Activated naive CD4-positive, alpha-beta T cell treated with anti-CD3 and anti-CD28 coated beads for 36 hours (primary cell): ENCODE measurements at regions not wholly inside any gene's neighbourhood (a gene's known extent, or its start where the extent isn't known, plus 50 kb on each side); places are given as distances from the start of the nearest gene placed in this dataset.

ENCODE experiments used
- CTCF ChIA-PET: fragments of 350-600 bp; sonication (Branson Sonifier 250); formaldehyde crosslinking; loops from one replicate; lab custom pipeline; 2021; ENCODE audit warnings: antibody characterized with exemption; lab: Charles Lee
- DNase-seq: peaks from one replicate; pipeline ENCODE4 v3.0.0-alpha.2; 2020
- H3K27ac Mint-ChIP-seq: one replicate; pipeline ENCODE4 v1.8.0; 2021; ENCODE audit warnings: mild to moderate bottlenecking, mixed read lengths
- H3K27me3 Mint-ChIP-seq: one replicate; pipeline ENCODE4 v1.8.0; 2021; ENCODE audit warnings: low read depth, mixed read lengths
- H3K36me3 Mint-ChIP-seq: one replicate; pipeline ENCODE4 v1.8.0; 2021; ENCODE audit warnings: low read depth, mixed read lengths
- H3K4me1 Mint-ChIP-seq: one replicate; pipeline ENCODE4 v1.8.0; 2021; ENCODE audit warnings: low read depth, mixed read lengths
- H3K4me3 Mint-ChIP-seq: one replicate; pipeline ENCODE4 v1.8.0; 2021; ENCODE audit warnings: mild to moderate bottlenecking, moderate library complexity, mixed read lengths
- H3K9me3 Mint-ChIP-seq: one replicate; pipeline ENCODE4 v1.8.0; 2021; ENCODE audit warnings: mixed read lengths
- intact Hi-C: fragments of 100-400 bp; cut with micrococcal nuclease; formaldehyde crosslinking; loops from one replicate; pipeline ENCODE4 v1.15.1; 2023

DNA sequence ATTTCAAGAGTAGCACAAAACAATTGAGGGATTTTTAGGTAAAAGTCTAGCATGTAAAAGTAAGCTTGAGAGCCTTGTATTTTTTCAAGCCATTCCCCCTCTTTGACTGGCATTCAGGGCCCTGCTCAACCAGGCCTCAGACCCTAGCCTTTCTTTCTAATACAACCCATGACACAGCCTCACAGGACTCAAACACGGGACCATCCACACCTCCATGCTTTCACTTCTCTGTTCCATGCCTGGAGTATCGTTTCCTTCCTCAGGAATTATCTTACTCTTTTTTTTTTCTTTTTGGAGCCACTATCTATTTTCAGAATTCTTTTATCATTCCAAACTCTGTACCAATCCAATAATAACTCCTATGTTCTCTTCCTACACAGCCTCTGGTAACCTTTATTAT, 560.2 kb upstream of the CLINT1 start:
- no peak for DNase-seq
- intact Hi-C loops, result no loop called here
- Mint-ChIP-seq H3K36me3 (no peaks in the 10 kb centered on the region), H3K4me3 (no peak overlapping the region), H3K4me1 (no peaks in the 10 kb centered on the region), H3K27me3 (no peaks in the 10 kb centered on the region), H3K9me3 (no peaks in the 10 kb centered on the region), H3K27ac (no peak overlapping the region)
- CTCF ChIA-PET, result no interaction called here

DNA sequence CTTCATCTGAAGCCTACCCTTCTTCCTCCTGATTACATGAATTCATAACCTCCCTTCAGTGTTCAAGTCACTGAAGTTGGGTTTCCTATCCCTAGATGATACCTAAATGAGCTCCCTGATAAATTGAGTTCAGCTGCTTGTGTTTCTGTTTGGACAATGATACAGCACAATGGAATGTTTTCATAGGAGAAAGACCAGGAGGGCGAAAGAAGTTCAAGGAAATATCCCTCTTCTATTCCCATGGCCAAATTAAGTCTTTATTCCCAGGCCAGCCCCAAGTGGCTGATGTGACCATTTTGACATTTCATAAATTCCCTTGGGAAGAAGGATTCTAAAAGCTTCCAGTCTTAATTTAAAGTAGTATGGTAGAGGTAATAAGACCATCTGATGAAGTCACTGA, 555.8 kb upstream of the CLINT1 start:
- H3K4me3 Mint-ChIP-seq, result no peak overlapping the region
- H3K27me3 Mint-ChIP-seq, result no peaks in the 10 kb centered on the region
- intact Hi-C loops, result no loop called here
- H3K9me3 Mint-ChIP-seq, result no peaks in the 10 kb centered on the region
- DNase-seq, result no peak
- CTCF ChIA-PET, result no interaction called here
- no peaks in the 10 kb centered on the region for H3K36me3 Mint-ChIP-seq
- H3K27ac Mint-ChIP-seq, result no peak overlapping the region
- H3K4me1 Mint-ChIP-seq, result no peaks in the 10 kb centered on the region

DNA sequence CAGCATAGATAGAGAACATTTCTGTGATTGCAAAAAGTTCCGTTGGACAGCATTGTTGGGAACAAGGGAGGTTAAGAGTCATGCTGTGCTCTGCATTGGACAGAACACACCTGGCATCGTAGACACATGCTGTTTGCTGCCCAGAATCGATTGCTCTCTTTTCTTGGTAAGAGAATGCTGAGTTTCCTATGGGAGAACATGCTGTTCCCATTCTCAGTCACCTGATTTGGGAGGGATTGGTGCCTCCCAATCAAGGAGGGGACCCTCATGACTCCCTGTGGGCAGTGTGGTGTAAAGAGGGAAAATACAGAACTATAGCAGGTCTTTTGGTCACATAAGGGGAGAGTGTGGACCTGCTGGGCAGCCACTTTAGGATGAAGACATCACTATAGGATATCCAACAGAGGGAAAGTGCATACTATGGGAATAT, 555.4 kb upstream of the CLINT1 start:
- no peaks in the 10 kb centered on the region for H3K4me1 Mint-ChIP-seq
- no peak overlapping the region for H3K27ac Mint-ChIP-seq
- no peak for DNase-seq
- H3K9me3 Mint-ChIP-seq, result no peaks in the 10 kb centered on the region
- H3K4me3 Mint-ChIP-seq, result no peak overlapping the region
- intact Hi-C loops, result no loop called here
- no peaks in the 10 kb centered on the region for H3K36me3 Mint-ChIP-seq
- H3K27me3 Mint-ChIP-seq, result no peaks in the 10 kb centered on the region
- CTCF ChIA-PET, result no interaction called here

DNA sequence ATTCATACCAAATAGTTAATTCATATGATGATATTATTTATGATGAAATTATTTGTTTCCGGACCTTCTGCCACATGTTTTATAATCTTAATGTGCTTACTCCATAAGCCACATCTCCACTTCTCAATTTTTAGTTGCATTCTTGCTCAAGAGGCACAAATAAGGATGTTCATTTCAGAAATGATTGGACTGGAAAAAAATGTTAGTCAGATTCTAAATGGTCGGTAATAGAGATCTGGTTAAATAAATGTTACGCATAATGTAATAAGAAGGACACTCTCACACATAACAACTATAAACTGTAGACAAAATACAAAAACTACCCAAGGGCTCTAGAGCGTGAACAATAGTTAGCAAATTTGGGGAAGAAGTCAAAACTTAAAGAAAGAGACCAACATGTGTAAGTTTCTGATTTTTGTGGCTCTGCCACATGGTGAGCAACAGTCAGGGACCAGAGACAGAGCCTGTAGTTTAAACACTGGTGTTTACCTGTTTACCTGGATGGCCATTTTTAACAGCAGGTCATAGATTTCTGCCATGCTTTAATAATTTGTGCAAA, 554.3 kb upstream of the CLINT1 start:
- Mint-ChIP-seq H3K36me3 (no peaks in the 10 kb centered on the region), H3K9me3 (no peaks in the 10 kb centered on the region), H3K27me3 (no peaks in the 10 kb centered on the region), H3K4me3 (no peak overlapping the region), H3K4me1 (no peaks in the 10 kb centered on the region), H3K27ac (no peak overlapping the region)
- intact Hi-C loops, result no loop called here
- DNase-seq, result no peak
- CTCF ChIA-PET, result no interaction called here

DNA sequence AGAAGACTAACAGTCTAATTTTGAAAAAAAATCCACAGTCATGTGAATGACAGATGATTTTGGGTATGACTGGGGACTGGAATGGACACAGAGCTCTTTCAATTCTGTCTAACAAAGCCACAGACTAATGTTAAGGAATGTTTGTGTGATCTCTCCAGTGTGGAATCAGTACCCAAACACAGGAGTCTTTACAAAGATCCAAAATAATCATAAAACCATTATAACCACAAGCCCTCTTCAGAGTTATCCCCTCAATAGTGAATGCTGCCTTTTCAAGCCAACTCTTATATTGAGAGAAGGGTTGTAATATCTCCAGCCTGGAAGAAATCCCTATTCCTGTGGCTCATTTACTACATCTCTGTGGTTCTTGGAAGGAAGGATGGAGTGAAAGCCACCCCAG, 552.0 kb upstream of the CLINT1 start:
- Mint-ChIP-seq H3K9me3 (no peaks in the 10 kb centered on the region), H3K27me3 (no peaks in the 10 kb centered on the region), H3K4me1 (peaks cover 8% of the 10 kb centered on the region), H3K36me3 (no peaks in the 10 kb centered on the region), H3K4me3 (no peak overlapping the region), H3K27ac (no peak overlapping the region)
- intact Hi-C loops, result no loop called here
- DNase-seq, result no peak
- CTCF ChIA-PET, result interaction anchor here (0.6 kb wide), 2 partner anchors 139 to 233 kb away, joined by 3 to 4 read pairs; no protein-coding TSS in a partner anchor

DNA sequence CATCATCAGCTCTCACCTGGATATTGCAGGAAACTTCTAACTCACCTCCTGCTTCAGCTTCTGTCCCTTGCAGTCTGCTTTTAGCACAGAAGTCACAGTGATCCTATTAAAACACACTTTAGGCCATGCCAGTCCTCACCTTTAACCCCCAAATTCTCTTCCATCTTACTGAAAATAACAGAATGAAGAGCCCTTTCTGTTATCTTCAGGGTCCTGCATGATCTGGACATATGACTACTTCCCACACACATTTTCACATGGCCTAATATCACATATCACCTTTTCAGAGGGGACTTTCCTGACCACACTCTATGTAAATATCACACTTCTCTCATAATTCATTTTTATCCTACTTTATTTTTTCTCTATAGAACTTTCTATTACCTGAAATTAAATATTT, 550.6 kb upstream of the CLINT1 start:
- intact Hi-C loops, result no loop called here
- no peaks in the 10 kb centered on the region for H3K27me3 Mint-ChIP-seq
- H3K36me3 Mint-ChIP-seq, result peaks cover 2% of the 10 kb centered on the region
- H3K4me3 Mint-ChIP-seq, result no peak overlapping the region
- H3K4me1 Mint-ChIP-seq, result peaks cover 8% of the 10 kb centered on the region
- peaks cover 5% of the 10 kb centered on the region for H3K9me3 Mint-ChIP-seq
- no peak overlapping the region for H3K27ac Mint-ChIP-seq
- CTCF ChIA-PET, result no interaction called here
- no peak for DNase-seq

DNA sequence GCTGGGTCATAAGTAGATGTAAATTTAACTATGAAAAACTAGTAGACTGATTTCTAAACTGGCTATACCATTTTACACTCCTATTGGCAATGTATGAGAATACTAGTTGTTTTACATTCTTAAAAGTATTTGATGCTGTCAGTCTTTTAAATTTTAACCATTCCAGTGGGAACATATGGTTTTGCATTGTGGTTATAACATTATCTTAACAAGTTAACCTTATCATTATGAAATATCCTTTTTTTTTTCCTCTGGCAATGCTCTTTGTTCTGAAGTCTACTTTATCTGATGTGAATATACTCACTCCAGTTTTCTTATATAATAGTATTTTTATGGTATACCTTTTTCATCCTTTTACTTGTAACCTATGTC, 548.9 kb upstream of the CLINT1 start:
- intact Hi-C loops, result loop anchor here (1.0 to 2.0 kb wide), 5 partner anchors 23 to 1049 kb away; no protein-coding TSS in a partner anchor

DNA sequence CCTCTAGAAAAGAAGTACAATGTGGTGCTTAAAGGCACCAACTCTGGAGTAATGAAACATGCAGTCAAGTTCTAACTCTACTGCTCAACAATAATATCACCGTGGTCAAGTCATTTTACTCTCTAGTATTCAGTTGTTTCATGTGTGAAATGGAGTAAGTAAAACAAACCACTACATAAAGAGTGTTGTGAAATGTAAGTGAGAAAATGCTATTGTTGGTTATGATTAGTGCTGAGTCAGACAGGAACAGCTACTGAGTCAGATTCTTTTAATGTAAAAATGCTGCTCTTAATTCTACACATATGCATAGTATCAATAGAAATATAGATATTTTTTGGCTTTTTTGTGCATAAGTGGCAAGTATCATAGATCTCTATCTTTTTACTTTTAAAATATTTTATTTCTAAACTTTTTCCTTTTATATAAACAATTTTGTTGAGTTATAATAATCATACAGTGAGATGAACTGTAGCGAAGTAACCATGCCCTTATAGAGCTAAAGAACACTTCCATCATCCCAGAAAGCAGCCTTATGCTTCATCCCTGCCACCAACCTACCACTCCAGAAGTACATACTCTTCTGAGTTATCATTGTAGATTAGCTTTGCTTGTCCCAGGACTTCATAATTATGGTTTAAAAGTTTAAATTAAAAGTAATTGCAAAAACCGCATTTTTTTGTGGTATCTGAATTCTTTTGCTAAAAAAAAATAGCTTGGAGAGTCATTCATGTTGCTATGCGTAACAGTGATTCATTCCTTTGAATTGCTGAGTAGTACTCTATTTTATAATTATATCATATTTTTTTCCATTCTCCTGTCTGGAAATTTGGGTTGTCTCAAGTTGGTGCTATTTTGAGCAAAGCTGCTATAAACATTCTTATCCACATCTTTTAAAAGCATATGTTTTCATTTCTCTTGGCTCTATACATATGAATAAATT, 548.2 kb upstream of the CLINT1 start:
- no peak overlapping the region for H3K4me3 Mint-ChIP-seq
- intact Hi-C loops, result loop anchor here (1.0 to 2.0 kb wide), 5 partner anchors 24 to 1050 kb away; no protein-coding TSS in a partner anchor
- no peak for DNase-seq
- H3K27me3 Mint-ChIP-seq, result no peaks in the 10 kb centered on the region
- H3K36me3 Mint-ChIP-seq, result peaks cover 10% of the 10 kb centered on the region
- H3K9me3 Mint-ChIP-seq, result peaks cover 19% of the 10 kb centered on the region
- H3K4me1 Mint-ChIP-seq, result peaks cover 8% of the 10 kb centered on the region
- CTCF ChIA-PET, result interaction anchor here (0.6 to 0.9 kb wide), 2 partner anchors 21 to 237 kb away, joined by 3 read pairs; no protein-coding TSS in a partner anchor
- no peak overlapping the region for H3K27ac Mint-ChIP-seq

More for the DNA sequence above, 548.9 kb upstream of the CLINT1 start:
- DNase-seq, result no peak
- no peak overlapping the region for H3K27ac Mint-ChIP-seq
- peaks cover 19% of the 10 kb centered on the region for H3K9me3 Mint-ChIP-seq
- H3K4me3 Mint-ChIP-seq, result no peak overlapping the region
- H3K36me3 Mint-ChIP-seq, result peaks cover 10% of the 10 kb centered on the region
- H3K27me3 Mint-ChIP-seq, result no peaks in the 10 kb centered on the region
- CTCF ChIA-PET, result interaction anchor here (0.6 kb wide), 1 partner anchor 238 kb away, joined by 3 read pairs; no protein-coding TSS in a partner anchor
- H3K4me1 Mint-ChIP-seq, result peaks cover 8% of the 10 kb centered on the region

DNA sequence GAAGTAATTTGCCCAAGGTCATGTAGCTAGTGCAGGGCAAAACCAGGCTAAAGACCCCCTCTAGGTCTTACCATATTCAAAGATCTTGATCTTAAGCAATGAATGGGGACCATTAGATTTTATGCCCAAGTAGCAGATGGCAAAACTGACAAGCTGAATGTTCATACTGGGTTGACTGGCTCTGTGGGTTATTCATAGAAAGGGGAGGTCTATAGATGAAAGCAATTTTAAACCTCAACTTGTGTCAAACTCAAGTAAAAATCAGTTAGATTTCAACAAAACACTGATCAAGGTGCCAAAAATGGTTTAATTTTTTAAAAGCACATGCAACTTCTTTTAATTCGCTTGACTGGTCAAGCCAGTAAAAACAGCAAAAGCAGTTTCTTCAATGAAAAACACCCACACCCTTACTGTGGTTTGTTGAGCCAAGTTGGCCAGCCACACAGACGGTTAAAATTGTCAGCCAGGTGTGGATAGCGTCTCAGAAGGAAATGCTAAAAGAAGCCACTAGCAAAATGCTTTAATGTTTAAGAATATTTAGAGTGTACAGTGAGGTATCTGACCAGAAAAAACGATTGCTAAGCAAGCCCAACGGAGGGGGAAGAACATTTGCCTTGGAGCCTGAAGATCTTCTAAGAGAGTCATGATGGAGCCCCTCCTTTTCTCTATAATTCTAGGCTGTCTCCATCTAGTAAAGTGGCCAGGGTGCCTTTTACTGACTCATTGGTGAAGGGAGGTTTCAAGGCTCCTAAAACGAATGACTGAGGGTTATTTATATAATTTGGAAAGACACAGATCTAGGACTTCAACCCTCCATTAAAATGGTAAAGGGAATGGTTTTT, 539.6 kb upstream of the CLINT1 start:
- intact Hi-C loops, result no loop called here
- Mint-ChIP-seq H3K27me3 (no peaks in the 10 kb centered on the region), H3K27ac (no peak overlapping the region)

DNA sequence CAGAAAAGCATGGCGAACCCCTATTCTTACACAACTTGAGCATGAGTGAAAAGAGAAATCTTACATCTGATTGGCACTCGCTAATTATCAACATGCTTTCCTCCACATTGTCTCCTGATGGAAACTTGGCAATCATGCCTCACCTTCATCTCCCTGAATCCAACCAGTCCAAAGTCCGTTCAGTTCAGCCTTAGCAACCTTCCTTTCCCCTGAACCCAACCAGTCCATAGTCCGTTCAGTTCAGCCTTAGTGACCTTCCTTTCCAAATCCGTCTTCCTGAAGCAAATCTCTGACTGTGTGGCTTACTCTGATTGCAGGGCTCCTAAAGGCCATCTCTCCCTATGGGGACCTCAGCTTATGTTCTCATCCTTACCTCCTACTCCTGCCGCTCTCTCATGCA, 538.3 kb upstream of the CLINT1 start:
- intact Hi-C loops, result no loop called here
- no peaks in the 10 kb centered on the region for H3K9me3 Mint-ChIP-seq
- no peak for DNase-seq
- H3K36me3 Mint-ChIP-seq, result no peaks in the 10 kb centered on the region
- H3K4me3 Mint-ChIP-seq, result no peak overlapping the region
- H3K4me1 Mint-ChIP-seq, result peaks cover 5% of the 10 kb centered on the region
- no peak overlapping the region for H3K27ac Mint-ChIP-seq
- CTCF ChIA-PET, result no interaction called here
- H3K27me3 Mint-ChIP-seq, result no peaks in the 10 kb centered on the region

More for the DNA sequence above, 539.6 kb upstream of the CLINT1 start:
- Mint-ChIP-seq H3K4me1 (peaks cover 5% of the 10 kb centered on the region), H3K36me3 (peaks cover 7% of the 10 kb centered on the region), H3K9me3 (peaks cover 7% of the 10 kb centered on the region), H3K4me3 (no peak overlapping the region)
- CTCF ChIA-PET, result no interaction called here
- DNase-seq, result no peak

DNA sequence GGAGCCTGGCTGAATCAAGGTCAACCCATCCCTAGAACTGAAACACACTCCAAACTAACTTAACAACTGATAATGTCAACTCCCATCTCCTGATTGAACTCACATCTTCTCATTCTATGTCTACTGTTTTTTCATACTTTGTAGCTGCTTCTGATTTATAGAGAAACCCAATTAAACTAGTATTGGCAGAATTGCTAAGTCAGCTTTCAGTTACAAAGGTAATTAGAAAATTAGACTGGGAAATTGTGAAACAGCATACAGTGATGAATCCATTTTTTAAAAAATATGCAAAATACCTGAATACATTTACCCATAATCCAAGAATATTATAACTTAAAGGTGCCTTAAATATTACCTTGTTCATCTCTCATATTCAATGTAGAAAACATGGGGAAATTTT, 535.2 kb upstream of the CLINT1 start:
- no peaks in the 10 kb centered on the region for H3K4me1 Mint-ChIP-seq

DNA sequence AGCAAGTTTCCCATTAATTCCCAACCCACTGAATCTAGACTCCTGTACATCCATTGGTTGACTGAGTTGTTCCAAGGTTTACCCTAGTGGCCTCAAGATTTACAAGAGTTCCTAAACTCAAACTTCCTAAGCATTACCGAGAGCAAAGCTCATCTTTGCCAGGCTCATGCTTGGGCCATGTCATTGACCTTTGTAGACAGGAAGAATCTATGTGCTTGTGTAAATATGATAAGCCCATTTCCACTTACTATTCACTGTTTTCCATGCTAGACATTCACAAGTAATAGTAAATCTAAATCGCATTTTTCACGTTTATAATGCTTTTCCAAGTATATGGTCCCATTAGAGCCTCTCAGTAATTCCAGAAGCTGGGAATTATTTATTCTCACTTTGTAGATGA, 534.5 kb upstream of the CLINT1 start:
- intact Hi-C loops, result no loop called here
- no peaks in the 10 kb centered on the region for H3K9me3 Mint-ChIP-seq
- no peaks in the 10 kb centered on the region for H3K27me3 Mint-ChIP-seq
- no peak for DNase-seq
- CTCF ChIA-PET, result interaction anchor here (0.8 kb wide), 1 partner anchor 374 kb away, joined by 3 read pairs; no protein-coding TSS in a partner anchor
- no peaks in the 10 kb centered on the region for H3K36me3 Mint-ChIP-seq
- no peak overlapping the region for H3K27ac Mint-ChIP-seq
- H3K4me3 Mint-ChIP-seq, result no peak overlapping the region
- no peaks in the 10 kb centered on the region for H3K4me1 Mint-ChIP-seq

More for the DNA sequence above, 535.2 kb upstream of the CLINT1 start:
- DNase-seq, result no peak
- no peaks in the 10 kb centered on the region for H3K36me3 Mint-ChIP-seq
- CTCF ChIA-PET, result interaction anchor here (0.6 to 0.8 kb wide), 2 partner anchors 107 to 374 kb away, joined by 3 read pairs; no protein-coding TSS in a partner anchor
- no peak overlapping the region for H3K4me3 Mint-ChIP-seq
- no peaks in the 10 kb centered on the region for H3K27me3 Mint-ChIP-seq
- intact Hi-C loops, result no loop called here
- no peaks in the 10 kb centered on the region for H3K9me3 Mint-ChIP-seq
- H3K27ac Mint-ChIP-seq, result no peak overlapping the region
